Left lung (tissue), 4 donors: ENCODE measurements at regions not wholly inside any gene's neighbourhood (a gene's known extent, or its start where the extent isn't known, plus 50 kb on each side); places are given as distances from the start of the nearest gene placed in this dataset.

Experiments
- ATAC-seq: fragments of 200-7000 bp; cut with Tn5 transposase; one replicate; pipeline ENCODE4 v1.9.1; 2020; ENCODE audit warnings: moderate library complexity
- DNase-seq, 4 donors: peaks; one replicate each; pipeline ENCODE4 v3.0.0-alpha.2; 2013 to 2020
- H3K27ac ChIP-seq, 2 donors: fragments of 200-600 bp; sonication (generic) in 1 of 2; one replicate each; pipeline versions ENCODE4 v1.5.0 to v1.8.0; 2020 to 2021
- H3K27me3 ChIP-seq, 2 donors: fragments of 200-600 bp; sonication (generic) in 1 of 2; one replicate each; pipeline versions ENCODE4 v1.5.0 to v1.8.0; 2020 to 2021
- H3K36me3 ChIP-seq, 2 donors: fragments of 200-600 bp; sonication (generic) in 1 of 2; one replicate each; pipeline versions ENCODE4 v1.5.0 to v1.8.0; 2020 to 2021
- H3K4me1 ChIP-seq, 2 donors: fragments of 200-600 bp; one replicate each; pipeline ENCODE4 v1.8.0; 2021
- H3K4me3 ChIP-seq, 2 donors: fragments of 200-600 bp; sonication (generic) in 1 of 2; one replicate each; pipeline versions ENCODE4 v1.5.0 to v1.8.0; 2020 to 2021; ENCODE audit warnings: mild to moderate bottlenecking in 1 of 2
- H3K9me3 ChIP-seq, 2 donors: fragments of 200-600 bp; sonication (generic) in 1 of 2; one replicate each; pipeline versions ENCODE4 v1.5.0 to v1.8.0; 2020 to 2021
- intact Hi-C, 2 donors: fragments of 100-400 bp; cut with DNase I; formaldehyde crosslinking; loops; one replicate each; pipeline versions ENCODE4 v1.11.2 to v1.14.2; 2022
- TF ChIP-seq, protein P1 (sequence below), 2 donors: fragments of 200-600 bp; sonication (generic) in 1 of 2; IDR thresholded peaks; one replicate each; pipeline versions ENCODE4 v1.5.0 to v1.8.0; 2021; ENCODE audit warnings: antibody characterized with exemption in 2 of 2
- donor health status: DM: no; HTN: yes; CAD: no.
- donor health status: DM: no; HTN: no; CAD: no.

GRCh38 chr2:15845294-15845693, 95.1 kb upstream of the MYCN start:
- H3K27ac ChIP-seq = no peak overlapping the region
- H3K4me1 ChIP-seq = no peaks in the 10 kb centered on the region
- H3K9me3 ChIP-seq = no peaks in the 10 kb centered on the region
- no peak for DNase-seq
- H3K4me3 ChIP-seq = no peak overlapping the region
- TF ChIP-seq, protein P1, sequence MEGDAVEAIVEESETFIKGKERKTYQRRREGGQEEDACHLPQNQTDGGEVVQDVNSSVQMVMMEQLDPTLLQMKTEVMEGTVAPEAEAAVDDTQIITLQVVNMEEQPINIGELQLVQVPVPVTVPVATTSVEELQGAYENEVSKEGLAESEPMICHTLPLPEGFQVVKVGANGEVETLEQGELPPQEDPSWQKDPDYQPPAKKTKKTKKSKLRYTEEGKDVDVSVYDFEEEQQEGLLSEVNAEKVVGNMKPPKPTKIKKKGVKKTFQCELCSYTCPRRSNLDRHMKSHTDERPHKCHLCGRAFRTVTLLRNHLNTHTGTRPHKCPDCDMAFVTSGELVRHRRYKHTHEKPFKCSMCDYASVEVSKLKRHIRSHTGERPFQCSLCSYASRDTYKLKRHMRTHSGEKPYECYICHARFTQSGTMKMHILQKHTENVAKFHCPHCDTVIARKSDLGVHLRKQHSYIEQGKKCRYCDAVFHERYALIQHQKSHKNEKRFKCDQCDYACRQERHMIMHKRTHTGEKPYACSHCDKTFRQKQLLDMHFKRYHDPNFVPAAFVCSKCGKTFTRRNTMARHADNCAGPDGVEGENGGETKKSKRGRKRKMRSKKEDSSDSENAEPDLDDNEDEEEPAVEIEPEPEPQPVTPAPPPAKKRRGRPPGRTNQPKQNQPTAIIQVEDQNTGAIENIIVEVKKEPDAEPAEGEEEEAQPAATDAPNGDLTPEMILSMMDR (IDR thresholded peaks at IDR 0.05) = no peak
- H3K36me3 ChIP-seq = no peaks in the 10 kb centered on the region
- intact Hi-C loops = no loop called here
- no peaks in the 10 kb centered on the region for H3K27me3 ChIP-seq
- ATAC-seq = no peak

- Histone ChIP-seq H3K9me3 (no peaks in the 10 kb centered on the region), H3K36me3 (no peaks in the 10 kb centered on the region), H3K4me3 (no peak overlapping the region), H3K27ac (no peak overlapping the region), H3K4me1 (no peaks in the 10 kb centered on the region), H3K27me3 (no peaks in the 10 kb centered on the region)
- TF ChIP-seq, protein P1 (IDR thresholded peaks at IDR 0.05) = no peak
- no peak for ATAC-seq
- intact Hi-C loops = no loop called here
- no peak for DNase-seq
These were observed 94.5 kb upstream of the MYCN start for GRCh38 chr2:15845737-15846405.

- intact Hi-C loops = no loop called here
- H3K27ac ChIP-seq = no peak overlapping the region
- no peaks in the 10 kb centered on the region for H3K27me3 ChIP-seq
- no peak for DNase-seq
- TF ChIP-seq, protein P1 (IDR thresholded peaks at IDR 0.05) = no peak
- H3K4me1 ChIP-seq = no peaks in the 10 kb centered on the region
- H3K9me3 ChIP-seq = no peaks in the 10 kb centered on the region
- no peaks in the 10 kb centered on the region for H3K36me3 ChIP-seq
- ATAC-seq = no peak
- no peak overlapping the region for H3K4me3 ChIP-seq
These were observed 93.7 kb upstream of the MYCN start for GRCh38 chr2:15846626-15847025.

- Histone ChIP-seq H3K27ac (no peak overlapping the region), H3K36me3 (no peaks in the 10 kb centered on the region), H3K4me3 (no peak overlapping the region), H3K9me3 (no peaks in the 10 kb centered on the region), H3K4me1 (no peaks in the 10 kb centered on the region), H3K27me3 (no peaks in the 10 kb centered on the region)
- intact Hi-C loops = no loop called here
- TF ChIP-seq, protein P1 (IDR thresholded peaks at IDR 0.05) = no peak
- DNase-seq (no peak), ATAC-seq (no peak)
These were observed 89.8 kb upstream of the MYCN start for GRCh38 chr2:15850534-15850933.

GRCh38 chr2:15851076-15851693, 89.2 kb upstream of the MYCN start:
- Histone ChIP-seq H3K27ac (no peak overlapping the region), H3K27me3 (no peaks in the 10 kb centered on the region), H3K4me1 (no peaks in the 10 kb centered on the region), H3K9me3 (no peaks in the 10 kb centered on the region), H3K36me3 (no peaks in the 10 kb centered on the region), H3K4me3 (no peak overlapping the region)
- no peak for ATAC-seq
- TF ChIP-seq, protein P1 (IDR thresholded peaks at IDR 0.05) = no peak
- intact Hi-C loops = no loop called here
- no peak for DNase-seq
